Skeletal muscle satellite cell (primary cell): ENCODE measurements at regions not wholly inside any gene's neighbourhood (a gene's known extent, or its start where the extent isn't known, plus 50 kb on each side); places are given as distances from the start of the nearest gene placed in this dataset.

Experiments
- H3K27me3 ChIP-seq: 2 replicates; pipeline ENCODE4 v1.7.0; 2013; ENCODE audit warnings: low read length; ENCODE audit not compliant: control insufficient read depth, insufficient read depth
- H3K36me3 ChIP-seq: 2 replicates; pipeline ENCODE4 v1.7.0; 2013; ENCODE audit warnings: mild to moderate bottlenecking, control low read depth, low read length; ENCODE audit not compliant: insufficient read depth
- H3K4me1 ChIP-seq: 2 replicates; pipeline ENCODE4 v1.7.0; 2013; ENCODE audit warnings: low read length; ENCODE audit not compliant: control insufficient read depth, insufficient read depth
- H3K4me2 ChIP-seq: 2 replicates; pipeline ENCODE4 v1.7.0; 2013; ENCODE audit warnings: mild to moderate bottlenecking, low read length
- H3K4me3 ChIP-seq: 2 replicates; pipeline ENCODE4 v1.7.0; 2013; ENCODE audit warnings: low read length
- H3K9ac ChIP-seq: 2 replicates; pipeline ENCODE4 v1.7.0; 2013; ENCODE audit warnings: mild to moderate bottlenecking, low read depth, low read length, moderate library complexity
- H3K9me3 ChIP-seq: replicated peaks from 2 replicates; pipeline ENCODE4 v1.7.0; 2013; ENCODE audit warnings: mild to moderate bottlenecking, control low read depth, low read length

DNA sequence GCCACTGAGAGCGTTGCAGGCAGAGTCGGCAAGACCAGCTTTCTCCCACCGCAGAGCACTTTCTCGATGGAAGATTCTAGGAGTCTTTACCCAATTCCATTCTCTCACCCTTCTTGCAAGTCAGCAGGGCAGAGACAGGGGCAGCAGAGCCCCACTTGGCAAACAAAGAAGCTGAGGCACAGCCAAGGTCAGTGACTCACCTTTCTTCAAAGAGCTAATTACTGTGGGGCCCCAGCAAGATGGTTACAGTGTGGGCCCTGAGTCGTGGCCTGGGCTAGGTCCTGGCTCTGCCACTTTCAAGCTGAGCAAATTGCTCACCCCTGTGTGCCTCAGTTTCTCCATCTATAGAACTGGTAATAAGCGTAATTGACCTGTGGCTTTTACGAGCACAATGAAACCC lies 277.0 kb downstream of the PREX1 start:
- Histone ChIP-seq H3K4me1 (no peaks in the 10 kb centered on the region), H3K4me2 (no peak overlapping the region), H3K9me3 (no peaks in the 10 kb centered on the region), H3K36me3 (no peaks in the 10 kb centered on the region), H3K27me3 (peaks cover 6% of the 10 kb centered on the region), H3K9ac (no peak overlapping the region), H3K4me3 (no peak overlapping the region)

DNA sequence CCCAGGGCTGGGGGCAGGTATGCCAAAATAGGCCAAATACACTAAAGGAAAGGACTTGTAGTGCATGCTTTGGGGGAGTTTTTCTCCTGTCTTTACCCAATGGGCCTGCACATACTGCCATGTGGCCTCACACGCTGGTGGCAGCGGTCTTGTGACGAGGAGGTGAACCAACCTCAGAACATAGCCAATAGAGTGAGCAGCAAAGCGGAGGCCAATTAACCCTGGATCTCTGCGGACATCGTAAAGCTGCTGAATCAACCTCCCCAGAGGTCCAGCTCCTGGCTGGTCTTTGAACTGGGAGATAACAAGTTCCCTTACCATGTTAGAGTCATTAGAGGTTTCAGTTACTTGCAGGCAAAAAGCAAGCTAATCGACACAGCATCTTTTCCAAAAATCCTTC lies 280.1 kb downstream of the PREX1 start:
- Histone ChIP-seq H3K4me2 (no peak overlapping the region), H3K4me1 (no peaks in the 10 kb centered on the region), H3K9me3 (no peaks in the 10 kb centered on the region), H3K4me3 (no peak overlapping the region), H3K9ac (no peak overlapping the region), H3K36me3 (no peaks in the 10 kb centered on the region), H3K27me3 (peaks cover 6% of the 10 kb centered on the region)

DNA sequence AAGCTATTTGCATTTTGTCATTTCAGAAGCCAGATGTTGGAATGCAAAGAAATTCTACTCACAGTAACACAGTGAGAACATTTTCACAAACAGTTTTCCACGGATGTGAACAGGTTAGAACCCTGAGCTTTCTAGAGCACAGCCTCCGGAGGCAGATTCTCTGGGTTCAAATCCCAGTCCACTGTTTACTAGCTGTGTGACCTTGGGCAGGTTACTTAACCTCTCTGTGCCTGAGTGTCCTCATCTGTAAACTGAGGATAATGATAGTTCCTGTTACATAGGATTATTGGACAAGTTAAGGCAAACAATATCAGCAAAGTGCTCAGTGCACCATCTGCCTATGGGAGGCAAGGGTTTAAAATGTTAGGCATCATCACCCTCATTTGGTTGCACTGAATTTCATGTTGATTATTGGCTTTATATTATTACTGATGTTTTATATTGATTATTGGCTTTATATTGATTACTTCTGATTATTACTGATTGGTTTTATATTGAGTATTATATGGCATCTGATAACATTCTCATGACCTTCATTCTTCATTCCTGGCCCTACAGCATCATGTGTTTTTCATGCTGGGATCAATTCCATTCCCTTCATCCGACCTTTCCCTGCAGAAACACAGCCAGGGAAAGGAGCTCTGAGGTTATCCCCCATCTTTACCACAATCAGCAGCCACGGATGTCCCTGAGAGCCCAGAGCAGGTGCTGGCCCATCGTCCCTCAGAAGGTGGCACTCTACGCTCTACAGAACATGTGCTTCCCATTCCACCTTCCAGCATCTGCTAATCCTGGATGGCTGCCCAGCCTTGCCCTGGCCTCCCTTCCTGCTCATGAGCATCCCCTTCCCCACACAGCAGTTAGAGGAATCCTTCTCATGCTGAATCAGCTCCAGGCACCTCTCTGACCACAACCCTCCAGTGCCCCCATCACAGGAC lies 283.1 kb downstream of the PREX1 start:
- Histone ChIP-seq H3K27me3 (peaks cover 4% of the 10 kb centered on the region), H3K36me3 (no peaks in the 10 kb centered on the region), H3K4me2 (no peak overlapping the region)

DNA sequence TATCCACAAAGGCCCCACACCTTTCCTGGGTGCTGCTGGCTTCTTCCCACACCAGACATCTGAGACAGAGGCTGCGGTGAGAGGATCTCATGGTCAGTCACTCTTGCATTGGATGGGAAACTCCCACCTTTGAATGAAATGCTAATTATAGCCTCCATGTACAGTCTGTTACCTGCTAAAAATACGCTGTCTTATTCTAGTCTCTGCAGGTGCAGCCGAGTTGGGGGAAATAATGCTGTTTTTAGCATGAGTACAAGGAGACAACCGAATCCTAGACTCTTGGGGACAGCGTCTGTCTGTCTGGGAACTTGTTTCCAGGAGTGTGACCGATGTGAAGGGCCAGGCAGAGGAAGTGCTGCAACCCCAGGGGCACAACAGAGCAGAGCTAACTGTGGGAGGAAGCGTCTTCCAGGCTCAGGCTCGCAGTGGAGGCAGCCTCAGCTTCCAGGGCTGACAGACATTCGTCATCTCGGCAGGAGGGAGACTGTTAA lies 286.2 kb downstream of the PREX1 start:
- Histone ChIP-seq H3K4me2 (no peak overlapping the region), H3K4me1 (no peaks in the 10 kb centered on the region)

More for the DNA sequence above, 283.1 kb downstream of the PREX1 start:
- Histone ChIP-seq H3K9ac (no peak overlapping the region), H3K4me3 (no peak overlapping the region), H3K9me3 (no peaks in the 10 kb centered on the region), H3K4me1 (no peaks in the 10 kb centered on the region)

DNA sequence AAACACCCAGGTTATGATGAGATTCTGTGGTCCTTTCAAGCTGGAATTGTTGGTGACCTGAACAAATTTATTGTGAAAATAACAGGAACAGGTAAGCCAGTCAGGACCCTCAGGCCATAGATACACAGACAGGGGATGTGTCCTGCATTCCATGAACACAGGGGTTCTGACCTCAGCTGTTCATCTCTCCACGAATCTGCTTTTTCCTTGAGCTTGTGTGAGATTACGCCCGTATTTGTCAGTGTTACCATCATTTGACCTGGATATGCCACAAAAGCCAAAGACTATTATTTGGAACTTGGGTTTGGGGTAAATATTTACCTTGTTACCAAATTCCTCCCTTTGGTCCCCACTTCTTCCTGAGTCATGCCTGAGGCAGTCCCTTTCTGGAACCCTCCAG lies 288.9 kb downstream of the PREX1 start:
- no peaks in the 10 kb centered on the region for H3K9me3 ChIP-seq
- H3K4me2 ChIP-seq, result no peak overlapping the region
- no peaks in the 10 kb centered on the region for H3K4me1 ChIP-seq
- peaks cover 3% of the 10 kb centered on the region for H3K27me3 ChIP-seq
- H3K36me3 ChIP-seq, result no peaks in the 10 kb centered on the region
- no peak overlapping the region for H3K9ac ChIP-seq
- no peak overlapping the region for H3K4me3 ChIP-seq

More for the DNA sequence above, 286.2 kb downstream of the PREX1 start:
- Histone ChIP-seq H3K36me3 (no peaks in the 10 kb centered on the region), H3K9me3 (no peaks in the 10 kb centered on the region), H3K27me3 (peaks cover 3% of the 10 kb centered on the region), H3K9ac (no peak overlapping the region), H3K4me3 (no peak overlapping the region)

DNA sequence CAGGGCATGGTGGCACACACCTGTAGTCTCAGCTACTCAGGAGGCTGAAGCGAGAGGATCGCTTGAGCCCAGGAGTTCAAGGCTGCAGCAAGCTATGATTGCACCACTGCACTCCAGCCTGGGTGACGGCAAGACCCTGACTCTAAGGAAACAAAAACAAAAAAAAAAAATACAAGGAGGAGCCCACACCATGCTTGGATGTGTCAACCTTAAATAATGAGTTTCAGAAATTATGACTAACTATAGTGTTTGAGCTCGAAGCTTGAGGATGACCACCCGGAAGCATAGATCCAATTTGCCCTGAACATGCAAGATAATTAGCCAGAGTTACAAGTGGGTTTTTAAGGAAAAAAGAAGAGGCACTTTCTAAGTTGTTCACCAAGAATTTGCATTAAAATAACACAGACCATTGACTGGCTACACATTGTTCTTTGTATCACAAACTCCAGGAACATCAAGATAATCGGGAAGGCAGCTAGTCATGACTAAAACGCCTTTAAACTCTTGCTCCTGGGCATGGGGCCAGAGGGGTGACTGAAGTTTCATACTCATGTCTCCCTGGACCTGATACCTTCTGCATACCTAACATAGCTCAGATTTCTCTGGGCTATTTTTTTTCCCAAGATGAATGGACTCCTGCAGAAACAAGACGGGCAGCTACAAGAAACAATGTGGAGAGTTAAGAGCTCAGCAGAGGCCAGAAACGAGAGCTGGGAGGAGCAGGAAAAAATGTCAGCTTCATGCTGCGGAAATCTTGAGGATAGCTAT lies 289.6 kb downstream of the PREX1 start:
- Histone ChIP-seq H3K9me3 (no peaks in the 10 kb centered on the region), H3K4me3 (no peak overlapping the region), H3K27me3 (peaks cover 3% of the 10 kb centered on the region), H3K4me2 (no peak overlapping the region), H3K9ac (no peak overlapping the region), H3K4me1 (no peaks in the 10 kb centered on the region), H3K36me3 (no peaks in the 10 kb centered on the region)

DNA sequence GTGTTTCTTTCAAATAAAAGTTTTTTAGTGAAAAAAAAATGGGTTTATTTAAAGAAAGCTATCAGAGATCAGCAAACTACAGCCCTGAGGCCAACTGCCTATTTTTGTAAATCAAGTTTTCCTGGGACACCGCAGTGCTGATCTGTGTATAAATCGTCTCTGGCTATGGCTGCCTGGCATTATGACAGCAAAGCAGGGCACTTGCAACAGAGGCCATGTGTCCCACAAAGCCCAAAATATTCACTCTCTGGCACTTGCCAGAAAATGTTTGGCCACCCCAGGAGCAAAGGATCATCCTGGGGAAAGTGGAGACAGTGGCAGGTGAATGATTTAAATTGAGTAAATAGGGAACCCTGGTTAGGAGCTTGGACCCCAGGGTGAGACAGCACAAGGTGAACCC lies 291.6 kb downstream of the PREX1 start:
- H3K9me3 ChIP-seq, result no peaks in the 10 kb centered on the region
- no peak overlapping the region for H3K4me3 ChIP-seq
- no peak overlapping the region for H3K9ac ChIP-seq
- H3K4me1 ChIP-seq, result no peaks in the 10 kb centered on the region
- H3K27me3 ChIP-seq, result peaks cover 1% of the 10 kb centered on the region
- H3K4me2 ChIP-seq, result no peak overlapping the region
- no peaks in the 10 kb centered on the region for H3K36me3 ChIP-seq

DNA sequence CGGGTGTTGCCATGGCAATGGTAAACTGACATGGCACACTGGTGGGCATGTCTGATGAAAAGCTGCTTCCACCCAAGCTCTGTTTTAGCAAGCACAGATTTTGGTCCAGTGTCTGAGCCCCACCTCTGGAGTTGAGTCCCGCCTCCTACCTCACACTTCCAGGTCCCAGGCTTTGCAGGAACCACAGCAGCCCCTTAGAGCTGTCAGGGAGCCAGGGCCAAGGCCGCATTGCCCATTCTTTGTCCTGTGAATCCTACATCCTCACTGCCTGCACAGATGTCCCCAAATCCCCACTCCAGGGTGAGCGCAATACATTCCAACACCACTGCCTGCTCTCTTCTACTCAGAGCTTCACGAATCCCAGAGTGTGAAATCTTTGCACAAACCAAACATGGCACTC lies 292.2 kb downstream of the PREX1 start:
- no peak overlapping the region for H3K4me2 ChIP-seq
- no peaks in the 10 kb centered on the region for H3K36me3 ChIP-seq
- no peak overlapping the region for H3K4me3 ChIP-seq
- H3K9me3 ChIP-seq, result no peaks in the 10 kb centered on the region
- H3K9ac ChIP-seq, result no peak overlapping the region
- no peaks in the 10 kb centered on the region for H3K4me1 ChIP-seq
- no peaks in the 10 kb centered on the region for H3K27me3 ChIP-seq

DNA sequence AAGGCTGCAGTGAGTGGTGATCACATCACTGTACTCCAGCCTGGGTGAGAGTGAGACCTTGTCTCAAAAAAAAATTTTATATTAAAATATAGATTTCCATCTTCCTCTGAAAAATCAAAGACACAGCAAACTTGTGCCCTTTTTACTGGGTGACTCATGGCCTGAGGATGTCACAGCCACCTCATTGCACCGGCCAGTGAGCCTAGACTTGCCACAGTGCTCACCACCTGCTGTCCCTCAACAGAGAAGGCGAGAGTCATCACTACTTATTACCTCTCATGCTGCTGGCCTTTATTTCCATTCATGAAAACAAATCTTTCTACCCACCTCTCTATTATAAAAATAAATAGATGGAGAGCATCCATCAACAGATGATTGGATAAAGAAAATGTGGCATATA lies 295.8 kb downstream of the PREX1 start:
- no peak overlapping the region for H3K4me2 ChIP-seq
- H3K9ac ChIP-seq, result no peak overlapping the region
- no peak overlapping the region for H3K4me3 ChIP-seq
- no peaks in the 10 kb centered on the region for H3K9me3 ChIP-seq
- no peaks in the 10 kb centered on the region for H3K27me3 ChIP-seq
- H3K36me3 ChIP-seq, result no peaks in the 10 kb centered on the region
- no peaks in the 10 kb centered on the region for H3K4me1 ChIP-seq

DNA sequence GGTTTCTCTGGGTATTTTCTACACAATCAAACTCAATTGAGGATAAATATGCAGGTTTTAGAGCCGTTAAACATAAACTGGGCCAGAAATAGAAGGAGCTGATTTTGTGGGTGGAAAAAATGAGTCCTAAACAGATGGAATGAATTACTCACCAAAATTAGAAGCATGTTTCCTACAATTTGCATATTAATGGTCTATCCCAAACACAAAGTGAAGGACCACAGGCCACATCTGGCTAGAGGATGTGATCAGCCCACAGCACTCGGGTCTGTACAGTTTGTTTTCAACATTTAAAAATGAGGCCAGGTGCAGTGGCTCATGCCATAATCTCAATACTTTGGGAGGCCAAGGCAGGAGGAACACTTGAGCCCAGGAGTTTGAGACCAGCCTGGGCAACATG lies 296.3 kb downstream of the PREX1 start:
- Histone ChIP-seq H3K9me3 (no peaks in the 10 kb centered on the region), H3K27me3 (no peaks in the 10 kb centered on the region), H3K4me1 (no peaks in the 10 kb centered on the region), H3K9ac (no peak overlapping the region), H3K4me2 (no peak overlapping the region), H3K36me3 (no peaks in the 10 kb centered on the region), H3K4me3 (no peak overlapping the region)

DNA sequence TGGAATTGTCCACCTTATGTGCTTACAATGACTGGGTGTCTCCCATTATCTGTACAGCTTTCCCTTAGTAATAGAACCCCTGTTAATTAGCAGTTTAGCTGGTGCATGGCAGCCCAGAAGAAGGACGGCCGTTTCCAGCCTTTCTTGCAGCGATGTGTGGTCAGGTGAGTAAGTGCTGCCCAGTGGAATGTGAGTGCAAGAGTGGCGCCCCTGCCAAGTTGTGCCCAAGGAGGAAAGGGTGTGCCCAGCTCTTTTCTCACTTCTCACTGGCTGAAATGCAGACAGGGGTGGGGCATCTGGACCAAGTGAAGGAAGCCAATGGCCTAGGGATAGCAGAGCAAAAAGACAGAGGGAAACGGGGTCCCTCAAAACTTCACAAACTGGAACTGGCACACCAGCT lies 296.8 kb downstream of the PREX1 start:
- Histone ChIP-seq H3K4me2 (no peak overlapping the region), H3K27me3 (no peaks in the 10 kb centered on the region), H3K4me3 (no peak overlapping the region)

More for the DNA sequence above, 296.8 kb downstream of the PREX1 start:
- no peaks in the 10 kb centered on the region for H3K9me3 ChIP-seq
- H3K36me3 ChIP-seq, result no peaks in the 10 kb centered on the region
- no peak overlapping the region for H3K9ac ChIP-seq
- H3K4me1 ChIP-seq, result no peaks in the 10 kb centered on the region
